Coronary artery (tissue), 2 donors: ENCODE measurements at regions not wholly inside any gene's neighbourhood (a gene's known extent, or its start where the extent isn't known, plus 50 kb on each side); places are given as distances from the start of the nearest gene placed in this dataset.
"Not testable (repeated sequence)": the region's sequence is repeated elsewhere in the genome, so short reads cannot be mapped to it uniquely, and the experiment has no call there.

ENCODE experiments used
- DNase-seq: peaks from one replicate; pipeline ENCODE4 v3.0.0-alpha.2; 2017; ENCODE audit warnings: low spot score
- H3K27ac ChIP-seq, 2 donors: fragments of 200-600 bp; sonication (generic); one replicate each; pipeline ENCODE4 v1.5.1; 2016 to 2019
- H3K4me3 ChIP-seq: fragments of 200-600 bp; sonication (generic); 2 replicates; pipeline ENCODE4 v1.5.1; 2016; ENCODE audit warnings: mild to moderate bottlenecking, moderate library complexity
- CTCF ChIP-seq: fragments of 200-600 bp; sonication (generic); IDR thresholded peaks from one replicate; pipeline ENCODE4 v1.5.1; 2019; ENCODE audit warnings: antibody characterized with exemption

DNA sequence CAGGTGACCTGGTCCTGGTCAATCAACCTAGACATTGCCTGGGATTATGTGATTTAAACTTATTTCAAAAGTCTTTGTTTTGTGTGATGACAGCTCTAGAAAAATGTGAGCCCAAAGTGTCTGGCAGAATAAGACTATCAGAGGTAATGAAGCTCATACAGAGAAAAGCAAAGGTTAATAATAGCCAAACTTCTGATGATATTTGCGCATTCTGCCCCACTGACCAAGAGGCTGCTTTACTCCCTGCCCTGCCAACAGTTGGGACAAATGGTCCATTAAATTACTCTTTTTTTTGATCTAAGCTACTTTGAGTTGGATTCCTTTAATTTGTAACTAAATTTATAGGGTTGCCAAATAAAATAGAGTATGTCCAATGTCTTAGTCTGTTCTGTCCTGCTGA is 911.2 kb downstream of the MCTP2 start:
- no peak for TF ChIP-seq CTCF
- Histone ChIP-seq H3K4me3 (no peak overlapping the region), H3K27ac (peak overlapping the region in 1 of 2 donors; percentile 12)
- no peak for DNase-seq

DNA sequence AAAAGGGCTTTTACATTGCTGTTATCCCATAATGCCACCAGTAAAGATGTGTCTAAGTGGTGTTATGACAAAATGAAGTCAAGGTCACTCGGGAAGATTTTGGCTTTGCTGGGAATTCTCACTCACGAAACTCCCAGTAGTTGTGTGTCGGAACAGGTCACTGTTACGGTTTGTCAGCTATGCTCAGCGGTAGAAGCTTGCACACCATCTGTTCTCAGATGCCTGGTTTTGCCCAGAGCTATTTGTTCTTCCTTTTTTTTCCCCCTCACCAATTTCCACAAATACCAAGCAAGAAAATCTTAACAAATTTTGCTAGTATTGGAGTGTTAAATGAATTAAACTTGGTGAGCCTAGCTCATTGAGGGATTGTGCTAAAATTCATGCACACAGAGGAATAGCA is 915.1 kb downstream of the MCTP2 start:
- Histone ChIP-seq H3K4me3 (no peak overlapping the region), H3K27ac (no peak overlapping the region)
- no peak for TF ChIP-seq CTCF
- DNase-seq: no peak

DNA sequence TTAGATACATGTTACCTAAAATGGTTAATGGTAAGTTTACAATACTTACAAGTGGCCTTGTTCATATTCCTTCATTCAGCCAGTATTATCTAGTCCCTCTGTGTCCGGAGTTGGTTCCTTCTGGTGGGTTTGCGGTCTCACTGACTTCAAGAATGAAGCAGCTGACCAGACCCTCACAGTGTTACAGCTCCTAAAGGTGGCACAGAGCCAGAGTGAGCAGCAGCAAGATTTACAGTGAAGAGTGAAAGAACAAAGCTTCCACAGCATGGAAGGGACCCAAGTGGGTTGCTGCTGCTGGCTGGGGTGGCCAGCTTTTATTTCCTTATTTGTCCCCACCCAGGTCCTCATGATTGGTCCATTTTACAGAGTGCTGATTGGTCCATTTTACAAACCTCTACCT is 916.8 kb downstream of the MCTP2 start:
- Histone ChIP-seq H3K4me3 (no peak overlapping the region), H3K27ac (no peak overlapping the region)
- DNase-seq: no peak
- no peak for TF ChIP-seq CTCF

GRCh38 chr15:95149036-95149435 is 917.7 kb downstream of the MCTP2 start:
- DNase-seq: no peak
- Histone ChIP-seq H3K27ac (no peak overlapping the region), H3K4me3 (no peak overlapping the region)
- TF ChIP-seq CTCF: no peak

DNA sequence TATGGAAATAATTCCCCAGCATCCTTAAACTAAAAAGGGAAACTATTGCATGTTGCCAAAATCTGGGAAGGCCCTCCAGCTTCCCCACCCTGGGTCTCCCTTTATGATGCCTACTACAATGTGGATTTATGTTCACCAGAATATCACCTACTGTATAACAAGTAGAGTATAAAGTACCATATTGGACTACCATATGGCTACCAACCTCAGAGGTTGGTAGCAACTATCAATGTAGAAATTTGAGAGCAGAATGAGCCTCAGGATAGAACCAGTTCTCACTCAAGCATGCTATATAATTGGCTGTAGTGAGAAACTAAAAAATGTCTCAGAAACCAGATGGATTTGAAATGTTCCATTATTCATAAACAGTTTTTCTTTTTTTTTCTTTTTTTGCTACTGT is 918.4 kb downstream of the MCTP2 start:
- H3K27ac ChIP-seq: no peak overlapping the region
- no peak for TF ChIP-seq CTCF
- DNase-seq: no peak
- no peak overlapping the region for H3K4me3 ChIP-seq

GRCh38 chr15:95150466-95150865 is 919.1 kb downstream of the MCTP2 start:
- no peak overlapping the region for H3K27ac ChIP-seq
- TF ChIP-seq CTCF: no peak
- H3K4me3 ChIP-seq: no peak overlapping the region
- DNase-seq: no peak

- TF ChIP-seq CTCF: no peak
- no peak overlapping the region for H3K4me3 ChIP-seq
- no peak for DNase-seq
Observed at GRCh38 chr15:95152741-95153140, 921.4 kb downstream of the MCTP2 start.

GRCh38 chr15:95153201-95153600 is 921.8 kb downstream of the MCTP2 start:
- not testable (repeated sequence) for H3K4me3 ChIP-seq, H3K27ac ChIP-seq, DNase-seq

More at GRCh38 chr15:95152741-95153140, 921.4 kb downstream of the MCTP2 start:
- H3K27ac ChIP-seq: no peak overlapping the region
